Breast epithelium (tissue), 3 donors: ENCODE measurements at regions not wholly inside any gene's neighbourhood (a gene's known extent, or its start where the extent isn't known, plus 50 kb on each side); places are given as distances from the start of the nearest gene placed in this dataset.

Source experiments
- CTCF ChIP-seq, 3 donors: fragments of 450-650 bp; IDR thresholded peaks; one replicate each; pipeline ENCODE4 v1.5.1; 2016 to 2017; ENCODE audit warnings: antibody characterized with exemption in 3 of 3, mild to moderate bottlenecking in 3 of 3, moderate library complexity in 3 of 3
- POLR2A ChIP-seq: fragments of 450-650 bp; IDR thresholded peaks from one replicate; pipeline ENCODE4 v1.6.1; 2016; ENCODE audit warnings: antibody characterized with exemption, mild to moderate bottlenecking, moderate library complexity

DNA sequence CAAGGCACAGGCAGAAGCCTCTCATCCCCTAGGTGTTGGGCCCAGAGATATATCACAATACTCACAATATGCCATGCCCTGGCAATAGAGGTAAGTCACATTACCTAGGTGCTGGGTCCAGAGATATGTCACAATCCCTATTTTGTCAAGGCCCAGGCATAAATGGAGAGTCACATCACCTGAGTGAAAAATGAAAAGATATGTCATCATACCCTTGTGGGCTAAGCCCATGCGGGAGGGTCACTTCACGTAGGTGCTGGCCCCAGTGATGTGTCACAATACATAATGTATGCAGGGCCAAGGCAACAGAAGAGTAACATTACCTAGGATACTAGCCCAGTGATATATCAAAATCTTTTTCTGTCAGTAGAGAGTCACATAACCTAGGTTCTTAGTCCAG lies 127.0 kb downstream of the ZNF675 start:
- TF ChIP-seq CTCF (IDR thresholded peaks at IDR 0.05): no peak
- TF ChIP-seq POLR2A: no peak
